Sciatic nerve (tissue), 2 donors: ENCODE measurements at regions not wholly inside any gene's neighbourhood (a gene's known extent, or its start where the extent isn't known, plus 50 kb on each side); places are given as distances from the start of the nearest gene placed in this dataset.
"Not testable (repeated sequence)": the region's sequence is repeated elsewhere in the genome, so short reads cannot be mapped to it uniquely, and the experiment has no call there.

Source experiments
- ATAC-seq: fragments of 200-7000 bp; cut with Tn5 transposase; one replicate; pipeline ENCODE4 v1.9.1; 2020; ENCODE audit warnings: mild to moderate bottlenecking, moderate library complexity
- DNase-seq: peaks from one replicate; pipeline ENCODE4 v3.0.0-alpha.2; 2020; ENCODE audit warnings: low spot score
- intact Hi-C: fragments of 100-400 bp; cut with DNase I; formaldehyde crosslinking; loops from one replicate; pipeline ENCODE4 v1.14.2; 2022
- donor health status: DM: no; HTN: no; CAD: no.
- donor health status: DM: no; HTN: no; CAD: no.

- no peak for DNase-seq
- no peak for ATAC-seq
These were observed 78.4 kb upstream of the TMEM170B start for GRCh38 chr6:11459079-11459610.

DNA sequence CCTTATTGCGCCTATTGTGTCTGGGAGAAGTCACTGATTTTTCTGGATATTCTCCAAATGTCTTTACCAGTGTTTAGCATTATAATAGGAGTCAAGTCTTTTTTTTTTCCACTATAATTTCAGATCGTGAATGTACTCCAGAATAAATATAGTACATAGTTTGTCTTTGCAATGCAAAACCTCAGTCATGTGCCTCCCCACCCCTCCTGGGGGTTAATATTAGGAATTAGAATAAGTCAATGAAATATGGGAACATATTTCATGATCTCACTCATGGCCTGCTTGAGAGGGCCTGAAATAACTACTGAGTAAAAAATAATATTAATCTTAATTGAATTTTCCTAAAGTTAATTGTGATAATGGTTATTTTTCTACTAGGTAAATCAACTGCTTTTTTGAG is 79.0 kb upstream of the TMEM170B start:
- ATAC-seq (no peak), DNase-seq (no peak)
- intact Hi-C loops = no loop called here

More at GRCh38 chr6:11459079-11459610, 78.4 kb upstream of the TMEM170B start:
- intact Hi-C loops = no loop called here

DNA sequence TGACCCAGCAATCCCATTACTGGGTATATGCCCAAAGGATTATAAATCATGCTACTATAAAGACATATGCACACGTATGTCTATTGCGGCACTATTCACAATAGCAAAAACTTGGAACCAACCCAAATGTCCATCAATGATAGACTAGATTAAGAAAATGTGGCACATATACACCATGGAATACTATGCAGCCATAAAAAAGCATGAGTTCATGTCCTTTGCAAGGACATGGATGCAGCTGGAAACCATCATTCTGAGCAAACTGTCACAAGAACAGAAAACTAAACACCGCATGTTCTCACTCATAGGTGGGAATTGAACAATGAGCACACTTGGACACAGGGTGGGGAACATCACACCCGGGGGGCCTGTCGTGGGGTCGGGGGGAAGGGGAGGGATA is 80.1 kb upstream of the TMEM170B start:
- DNase-seq, intact Hi-C loops, ATAC-seq: not testable (repeated sequence)

GRCh38 chr6:11452106-11452505 is 85.4 kb upstream of the TMEM170B start:
- intact Hi-C loops, ATAC-seq, DNase-seq: not testable (repeated sequence)

DNA sequence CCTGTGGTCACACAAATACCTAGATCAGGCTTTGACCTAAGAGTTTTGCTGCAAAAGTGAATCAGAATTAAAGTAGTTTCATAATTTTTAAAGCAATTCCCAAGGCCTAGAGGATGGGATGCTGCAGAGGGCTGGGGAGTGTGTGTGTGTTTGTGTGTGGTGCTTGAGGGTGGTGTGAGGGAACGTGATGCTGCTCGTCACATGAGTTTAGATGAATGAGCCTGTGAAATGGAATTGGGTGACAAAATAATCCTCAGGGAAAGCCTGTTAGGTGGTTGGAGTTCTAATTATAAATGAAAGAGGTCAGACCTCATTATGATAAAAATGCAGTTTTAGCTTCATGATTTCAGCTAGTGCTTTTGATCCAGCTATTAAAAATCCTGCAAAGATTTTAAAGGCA is 87.5 kb upstream of the TMEM170B start:
- DNase-seq (no peak), ATAC-seq (no peak)
- intact Hi-C loops = no loop called here

GRCh38 chr6:11449408-11449807 is 88.1 kb upstream of the TMEM170B start:
- intact Hi-C loops = no loop called here
- ATAC-seq = no peak
- no peak for DNase-seq

DNA sequence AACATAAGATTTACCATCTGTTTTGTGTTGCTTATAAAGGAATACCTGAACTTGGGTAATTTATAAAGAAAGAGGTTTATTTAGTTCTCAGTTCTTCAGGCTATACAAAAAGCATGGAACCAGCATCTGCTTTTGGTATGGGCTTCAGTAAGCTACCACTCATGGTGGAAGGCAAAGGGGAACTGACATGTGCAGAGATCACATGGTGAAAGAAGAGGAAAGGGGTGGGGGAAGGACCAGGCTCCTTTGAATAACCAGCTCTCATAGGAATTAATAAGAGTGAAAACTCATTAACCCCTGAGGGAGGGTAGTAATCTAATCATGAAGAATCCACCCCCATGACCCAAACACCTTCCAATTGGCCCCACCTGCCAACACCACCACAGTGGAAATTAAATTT is 89.5 kb upstream of the TMEM170B start:
- DNase-seq = no peak
- no peak for ATAC-seq
- intact Hi-C loops = no loop called here

- DNase-seq = no peak
- ATAC-seq = no peak
- intact Hi-C loops = no loop called here
These were observed 90.3 kb upstream of the TMEM170B start for GRCh38 chr6:11447265-11447664.

DNA sequence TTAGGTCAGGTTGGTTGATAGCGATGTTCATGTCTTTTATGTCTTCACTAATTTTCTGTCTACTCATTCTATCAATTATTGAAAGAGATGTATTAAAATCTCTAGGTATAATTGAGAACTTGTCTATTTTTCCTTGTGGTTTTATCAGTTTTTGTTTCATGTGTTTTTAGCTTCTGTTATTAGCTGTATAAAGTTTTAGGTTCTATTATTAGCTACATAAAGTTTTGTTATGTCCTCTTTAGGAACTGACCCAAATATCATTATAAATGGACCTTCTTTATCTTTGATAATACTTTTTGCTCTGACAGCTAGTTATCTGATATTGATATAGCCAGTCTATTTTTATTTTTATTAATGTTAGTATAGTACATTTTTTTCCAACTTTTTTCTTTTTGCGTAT is 92.4 kb upstream of the TMEM170B start:
- intact Hi-C loops = no loop called here
- DNase-seq (no peak), ATAC-seq (no peak)

DNA sequence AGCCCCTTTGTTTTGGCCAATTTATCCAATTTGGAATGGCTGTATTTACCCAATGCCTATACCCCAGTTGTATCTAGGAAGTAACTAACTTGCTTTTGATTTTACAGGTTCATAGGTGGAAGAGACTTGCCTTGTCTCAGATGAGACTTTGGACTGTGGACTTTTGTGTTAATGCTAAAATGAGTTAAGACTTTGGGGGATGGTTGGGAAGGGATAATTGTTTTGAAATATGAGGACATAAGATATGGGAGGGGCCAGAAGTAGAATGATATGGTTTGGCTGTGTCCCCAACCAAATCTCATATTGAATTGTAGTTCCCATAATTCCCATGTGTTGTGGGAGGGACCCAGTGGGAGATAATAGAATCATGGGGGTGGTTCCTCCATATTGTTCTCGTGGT is 94.4 kb upstream of the TMEM170B start:
- ATAC-seq, intact Hi-C loops, DNase-seq: not testable (repeated sequence)

DNA sequence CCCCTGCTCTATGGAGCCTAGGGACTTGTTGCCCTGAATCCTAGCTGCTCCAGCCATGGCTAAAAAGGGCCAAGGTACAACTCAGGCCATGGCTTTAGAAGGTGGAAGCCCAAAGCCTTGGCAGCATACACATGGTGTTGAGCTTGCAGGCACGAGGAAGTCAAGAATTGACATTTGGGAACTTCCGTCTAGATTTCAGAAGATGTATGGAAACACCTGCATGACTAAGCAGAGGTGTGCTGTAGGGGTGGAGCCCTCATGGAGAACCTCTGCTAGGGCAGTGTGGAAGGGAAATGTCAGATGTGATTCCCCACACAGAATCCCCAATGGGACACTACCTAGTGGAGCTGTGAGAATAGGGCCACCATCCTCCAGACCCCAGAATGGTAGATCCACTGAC is 95.1 kb upstream of the TMEM170B start:
- DNase-seq = no peak
- intact Hi-C loops = no loop called here

DNA sequence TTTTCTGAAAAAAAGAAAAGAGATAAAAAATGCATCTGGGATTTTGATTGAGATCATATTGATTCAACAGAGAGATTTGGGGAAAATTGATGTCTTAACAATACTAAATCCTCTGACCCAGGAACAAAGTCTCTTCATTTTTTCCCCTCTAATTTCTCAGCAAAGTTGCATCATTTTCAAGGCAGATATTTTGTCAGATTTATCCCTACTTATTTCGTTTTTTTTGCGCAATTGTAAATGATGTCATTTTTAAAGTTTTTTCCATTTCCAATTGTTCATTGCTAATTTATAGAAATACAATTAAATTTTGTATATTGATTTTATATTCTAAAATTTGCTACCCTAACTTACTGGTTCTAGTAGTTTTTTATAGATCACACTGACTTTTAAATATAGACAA is 97.7 kb upstream of the TMEM170B start:
- no peak for ATAC-seq
- intact Hi-C loops = no loop called here

More for the DNA sequence above, 95.1 kb upstream of the TMEM170B start:
- no peak for ATAC-seq

DNA sequence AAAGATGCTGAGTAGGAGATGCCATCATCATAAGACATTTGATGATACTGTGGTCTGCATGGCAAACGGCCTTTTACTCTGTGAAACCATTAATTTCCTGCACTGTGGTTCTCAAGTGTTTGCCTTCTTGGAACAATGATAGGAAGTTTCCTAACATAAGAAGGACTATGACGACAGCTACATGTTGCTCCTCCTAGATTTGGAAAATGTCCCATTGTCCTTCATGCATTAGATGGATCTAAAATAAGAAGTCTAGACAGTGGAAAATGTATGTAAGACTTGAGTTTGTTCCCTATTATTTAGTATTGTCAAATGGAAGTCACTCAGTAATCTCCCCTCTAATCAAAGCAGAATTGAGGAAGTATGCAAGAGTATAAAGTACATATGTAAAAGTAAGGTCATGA is 98.5 kb upstream of the TMEM170B start:
- intact Hi-C loops = no loop called here
- DNase-seq = no peak
- no peak for ATAC-seq

More for the DNA sequence above, 97.7 kb upstream of the TMEM170B start:
- no peak for DNase-seq

DNA sequence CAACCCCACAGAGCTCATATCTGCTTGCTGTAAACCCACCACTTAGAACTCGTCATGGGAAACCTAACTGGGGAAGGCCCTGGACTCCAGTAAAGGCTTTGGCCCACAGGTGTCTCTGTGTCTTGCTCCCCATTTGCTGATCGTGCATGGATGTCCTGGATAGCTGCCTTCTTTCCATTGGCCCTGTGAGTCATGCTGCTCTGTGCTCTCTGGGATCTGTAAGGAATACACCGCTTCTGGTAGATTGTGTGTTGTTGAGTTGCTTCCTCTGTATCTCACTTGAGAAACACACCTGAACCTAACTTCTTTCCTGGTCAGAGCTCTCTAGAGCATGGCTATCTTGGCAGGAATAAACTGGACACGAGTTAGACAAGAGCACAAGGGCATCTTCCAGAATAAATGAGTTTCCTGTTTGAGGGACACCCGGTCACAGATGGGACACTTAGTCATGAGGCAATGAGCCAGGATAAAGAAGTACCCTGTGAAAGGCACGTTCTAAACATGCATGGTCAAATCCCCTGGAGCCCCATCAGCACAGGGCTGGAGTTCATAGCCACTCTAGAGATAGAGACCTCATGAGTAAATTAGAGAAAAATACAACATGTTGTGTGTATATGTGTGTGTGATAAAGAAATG is 99.6 kb upstream of the TMEM170B start:
- peak; percentile 72 for ATAC-seq
- intact Hi-C loops = no loop called here
- DNase-seq = no peak

- DNase-seq (no peak), ATAC-seq (no peak)
- intact Hi-C loops = no loop called here
These were observed 100.9 kb upstream of the TMEM170B start for GRCh38 chr6:11436508-11437096.

- intact Hi-C loops = no loop called here
- DNase-seq (no peak), ATAC-seq (peak; percentile 47)
These were observed 102.8 kb upstream of the TMEM170B start for GRCh38 chr6:11434565-11435326.

DNA sequence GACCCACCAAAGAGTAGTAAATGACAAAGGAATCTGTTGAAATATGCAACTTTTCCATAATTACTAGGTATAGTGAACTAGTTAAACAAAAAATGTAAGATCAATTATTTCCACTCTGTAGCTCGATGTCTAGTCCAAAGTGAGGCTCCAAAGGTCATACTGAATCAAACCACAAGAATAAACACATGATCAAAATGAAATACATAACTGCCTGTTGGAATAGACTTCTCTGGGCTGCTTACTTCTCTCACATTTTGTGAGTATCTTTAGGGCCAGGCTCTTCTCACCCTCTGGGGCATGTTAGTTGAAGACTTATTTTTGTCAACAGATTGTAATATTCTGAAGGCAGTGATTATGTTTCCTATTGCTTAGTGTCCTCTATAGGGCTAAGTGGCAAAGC is 103.7 kb upstream of the TMEM170B start:
- DNase-seq (no peak), ATAC-seq (no peak)
- intact Hi-C loops = no loop called here

DNA sequence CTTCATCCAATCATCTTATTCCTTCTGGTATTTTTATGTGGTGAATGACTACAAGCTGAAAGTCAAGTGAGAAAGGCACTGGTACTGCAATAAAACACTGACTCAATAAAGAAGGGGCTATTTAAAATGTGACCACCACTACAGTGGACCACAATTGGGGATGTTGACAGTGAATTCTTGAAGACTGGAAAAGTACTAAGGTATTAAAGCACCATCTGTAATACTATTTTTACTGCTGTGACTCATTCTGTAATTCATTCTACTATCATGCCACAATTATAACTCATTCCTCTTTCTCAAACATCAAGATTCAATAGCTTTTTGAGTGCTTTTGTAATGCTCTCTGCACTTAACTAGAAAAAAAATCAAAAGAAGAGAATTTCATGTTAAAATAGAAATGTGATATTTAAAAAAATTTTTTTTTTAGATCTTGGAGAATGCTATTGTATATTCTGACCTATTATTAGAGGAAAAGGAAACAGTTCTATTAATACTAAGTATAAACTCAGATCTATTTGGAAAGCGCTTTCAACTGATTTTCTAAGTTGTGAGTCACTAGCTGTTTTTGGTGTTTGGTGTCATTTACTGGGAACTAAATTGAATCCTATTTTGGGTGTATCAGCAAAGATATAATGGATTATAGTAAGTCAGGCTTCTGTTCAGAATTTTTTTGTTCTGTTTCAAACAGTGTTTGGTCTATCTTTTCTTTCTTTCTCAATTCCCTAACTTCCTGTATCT is 104.7 kb upstream of the TMEM170B start:
- ATAC-seq = peak; percentile 25
- intact Hi-C loops = no loop called here
- no peak for DNase-seq

DNA sequence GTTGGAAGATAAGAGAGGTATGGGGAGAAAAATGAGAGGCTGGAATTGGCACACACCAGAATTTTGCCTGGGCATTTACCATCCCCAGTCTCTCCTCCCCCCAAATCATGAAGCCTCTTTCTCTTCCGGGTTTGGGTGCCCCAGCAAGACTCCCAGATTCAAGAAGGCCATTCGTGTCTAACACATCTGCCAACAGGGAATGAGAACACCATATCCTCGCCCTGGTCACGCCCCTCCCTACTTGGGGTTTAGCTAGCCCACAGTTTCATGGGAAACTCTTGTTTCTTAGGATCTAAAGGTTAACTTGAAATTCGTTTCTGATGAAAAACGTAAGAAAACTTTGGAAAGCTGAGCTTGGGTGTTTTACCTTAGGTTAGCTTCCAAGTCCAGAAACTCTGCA is 105.5 kb upstream of the TMEM170B start:
- intact Hi-C loops = no loop called here
- no peak for DNase-seq
- ATAC-seq = no peak
